ENCODE measurements at regions not wholly inside any gene's neighbourhood (a gene's known extent, or its start where the extent isn't known, plus 50 kb on each side); places are given as distances from the start of the nearest gene placed in this dataset.

DNA sequence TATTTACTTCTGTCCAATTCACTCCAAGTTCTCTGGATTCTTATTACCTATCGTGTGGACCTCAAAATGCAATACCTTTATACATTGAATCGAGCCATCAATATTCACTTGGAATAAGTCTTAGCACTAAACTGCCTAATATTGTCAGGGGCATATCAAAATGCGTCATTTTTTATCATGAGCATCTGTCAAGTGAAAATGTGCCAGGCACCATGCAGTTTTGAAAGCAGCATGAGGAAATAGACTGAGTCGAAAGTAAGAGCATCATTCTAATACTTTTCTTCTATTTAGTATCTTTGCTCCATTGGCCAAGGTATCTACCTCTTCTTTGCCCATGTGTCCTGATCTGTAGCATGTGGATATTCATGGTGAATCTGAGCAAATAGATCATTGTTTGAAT is 1193.4 kb downstream of the CDH11 start:
- H3K79me2 ChIP-seq (ENCODE audit: control insufficient read depth, low read length), result no peaks in the 10 kb centered on the region
- no peak overlapping the region for H3K4me2 ChIP-seq (ENCODE audit: low read length)
- no peaks in the 10 kb centered on the region for H3K9me3 ChIP-seq (ENCODE audit: control insufficient read depth, insufficient read depth, low read length)
- H3K4me3 ChIP-seq (ENCODE audit: low read length), result no peak overlapping the region
- no peaks in the 10 kb centered on the region for H3F3A ChIP-seq (ENCODE audit: control insufficient read depth, insufficient read depth)
- no peaks in the 10 kb centered on the region for H3K4me1 ChIP-seq (ENCODE audit: control insufficient read depth, low read length)
- H3K36me3 ChIP-seq (ENCODE audit: control insufficient read depth, low read length), result no peaks in the 10 kb centered on the region
- no peaks in the 10 kb centered on the region for H3K9me2 ChIP-seq (replicated peaks; ENCODE audit: control insufficient read depth, low read length)
- H4K20me1 ChIP-seq (ENCODE audit: control insufficient read depth, insufficient read depth, low read depth, low read length), result no peaks in the 10 kb centered on the region
- no peaks in the 10 kb centered on the region for H3K27me3 ChIP-seq (ENCODE audit: control insufficient read depth, low read length)
- no peak overlapping the region for H3K27ac ChIP-seq (ENCODE audit: low read depth, low read length)
- TF ChIP-seq, protein P1, sequence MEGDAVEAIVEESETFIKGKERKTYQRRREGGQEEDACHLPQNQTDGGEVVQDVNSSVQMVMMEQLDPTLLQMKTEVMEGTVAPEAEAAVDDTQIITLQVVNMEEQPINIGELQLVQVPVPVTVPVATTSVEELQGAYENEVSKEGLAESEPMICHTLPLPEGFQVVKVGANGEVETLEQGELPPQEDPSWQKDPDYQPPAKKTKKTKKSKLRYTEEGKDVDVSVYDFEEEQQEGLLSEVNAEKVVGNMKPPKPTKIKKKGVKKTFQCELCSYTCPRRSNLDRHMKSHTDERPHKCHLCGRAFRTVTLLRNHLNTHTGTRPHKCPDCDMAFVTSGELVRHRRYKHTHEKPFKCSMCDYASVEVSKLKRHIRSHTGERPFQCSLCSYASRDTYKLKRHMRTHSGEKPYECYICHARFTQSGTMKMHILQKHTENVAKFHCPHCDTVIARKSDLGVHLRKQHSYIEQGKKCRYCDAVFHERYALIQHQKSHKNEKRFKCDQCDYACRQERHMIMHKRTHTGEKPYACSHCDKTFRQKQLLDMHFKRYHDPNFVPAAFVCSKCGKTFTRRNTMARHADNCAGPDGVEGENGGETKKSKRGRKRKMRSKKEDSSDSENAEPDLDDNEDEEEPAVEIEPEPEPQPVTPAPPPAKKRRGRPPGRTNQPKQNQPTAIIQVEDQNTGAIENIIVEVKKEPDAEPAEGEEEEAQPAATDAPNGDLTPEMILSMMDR (IDR thresholded peaks at IDR 0.05; ENCODE audit: low read depth, low read length, poor library complexity, severe bottlenecking), result no peak
- no peak for TF ChIP-seq EZH2phosphoT487 (IDR thresholded peaks at IDR 0.05; ENCODE audit: borderline replicate concordance, low read length)

DNA sequence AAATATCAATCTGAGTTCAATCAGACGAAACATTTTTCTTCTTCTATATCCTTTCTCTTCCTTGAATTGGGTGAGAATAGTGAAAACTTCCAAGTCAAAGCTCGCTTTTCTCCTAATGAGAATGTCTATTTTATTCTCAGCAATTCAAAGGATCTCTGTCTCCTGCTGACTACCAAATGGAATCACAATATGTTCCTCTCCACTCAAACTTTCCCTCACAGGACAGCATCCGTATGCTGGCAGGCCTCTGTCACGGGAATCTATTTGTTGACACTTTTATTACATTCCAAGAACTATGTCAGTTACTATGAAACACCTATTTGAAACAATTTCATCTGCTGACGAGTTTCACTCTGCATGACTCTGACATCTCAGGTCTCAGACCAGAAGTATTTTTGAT is 1196.6 kb downstream of the CDH11 start:
- no peaks in the 10 kb centered on the region for H3K79me2 ChIP-seq (ENCODE audit: control insufficient read depth, low read length)
- H3K36me3 ChIP-seq (ENCODE audit: control insufficient read depth, low read length), result no peaks in the 10 kb centered on the region
- H3K4me2 ChIP-seq (ENCODE audit: low read length), result no peak overlapping the region
- no peaks in the 10 kb centered on the region for H3K9me3 ChIP-seq (ENCODE audit: control insufficient read depth, insufficient read depth, low read length)
- TF ChIP-seq, protein P1 (IDR thresholded peaks at IDR 0.05; ENCODE audit: low read depth, low read length, poor library complexity, severe bottlenecking), result no peak
- no peak for TF ChIP-seq EZH2phosphoT487 (IDR thresholded peaks at IDR 0.05; ENCODE audit: borderline replicate concordance, low read length)
- H3K4me3 ChIP-seq (ENCODE audit: low read length), result no peak overlapping the region
- H3K27me3 ChIP-seq (ENCODE audit: control insufficient read depth, low read length), result no peaks in the 10 kb centered on the region
- H3K27ac ChIP-seq (ENCODE audit: low read depth, low read length), result no peak overlapping the region
- H3K9me2 ChIP-seq (replicated peaks; ENCODE audit: control insufficient read depth, low read length), result no peaks in the 10 kb centered on the region
- no peaks in the 10 kb centered on the region for H3F3A ChIP-seq (ENCODE audit: control insufficient read depth, insufficient read depth)
- H4K20me1 ChIP-seq (ENCODE audit: control insufficient read depth, insufficient read depth, low read depth, low read length), result no peaks in the 10 kb centered on the region
- no peaks in the 10 kb centered on the region for H3K4me1 ChIP-seq (ENCODE audit: control insufficient read depth, low read length)

DNA sequence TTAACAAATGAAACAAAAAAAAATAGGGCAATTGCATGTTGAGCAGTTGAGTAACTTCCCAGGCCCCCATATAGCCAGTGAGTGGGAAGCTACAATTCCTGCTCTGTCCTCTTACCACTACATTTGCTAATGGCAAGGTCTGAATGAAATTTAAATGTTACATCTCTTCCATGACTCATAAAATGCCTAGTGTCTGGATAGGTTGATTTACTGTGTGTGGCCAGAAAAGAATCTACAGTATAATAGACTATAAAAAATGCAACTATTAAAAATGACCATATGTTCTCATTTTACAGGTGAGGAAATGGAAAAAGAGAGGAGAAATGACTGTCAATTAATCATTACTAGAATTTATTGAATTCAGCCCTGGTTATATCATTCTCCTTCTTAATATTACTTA is 1199.3 kb downstream of the CDH11 start:
- Histone ChIP-seq H3K27ac (ENCODE audit: low read depth, low read length) (no peak overlapping the region), H4K20me1 (ENCODE audit: control insufficient read depth, insufficient read depth, low read depth, low read length) (no peaks in the 10 kb centered on the region), H3K79me2 (ENCODE audit: control insufficient read depth, low read length) (no peaks in the 10 kb centered on the region), H3K9me3 (ENCODE audit: control insufficient read depth, insufficient read depth, low read length) (peaks cover 4% of the 10 kb centered on the region; the same call in 1 of the 2 replicates), H3K36me3 (ENCODE audit: control insufficient read depth, low read length) (no peaks in the 10 kb centered on the region), H3K4me2 (ENCODE audit: low read length) (no peak overlapping the region), H3K4me3 (ENCODE audit: low read length) (no peak overlapping the region), H3K9me2 (replicated peaks; ENCODE audit: control insufficient read depth, low read length) (no peaks in the 10 kb centered on the region), H3K27me3 (ENCODE audit: control insufficient read depth, low read length) (no peaks in the 10 kb centered on the region), H3F3A (ENCODE audit: control insufficient read depth, insufficient read depth) (no peaks in the 10 kb centered on the region), H3K4me1 (ENCODE audit: control insufficient read depth, low read length) (no peaks in the 10 kb centered on the region)
- TF ChIP-seq, protein P1 (IDR thresholded peaks at IDR 0.05; ENCODE audit: low read depth, low read length, poor library complexity, severe bottlenecking), result no peak
- TF ChIP-seq EZH2phosphoT487 (IDR thresholded peaks at IDR 0.05; ENCODE audit: borderline replicate concordance, low read length), result no peak

Data from DOHH2 (cell line).